ENCODE measurements at regions not wholly inside any gene's neighbourhood (a gene's known extent, or its start where the extent isn't known, plus 50 kb on each side); places are given as distances from the start of the nearest gene placed in this dataset.

GRCh38 chr10:106450966-106451365 is 713.5 kb downstream of the SORCS1 start:
- Histone ChIP-seq H3K4me3 (no peak overlapping the region), H3K27me3 (ENCODE audit: control insufficient read depth in 3 of 3, insufficient read depth in 3 of 3, low read length in 2 of 3) (no peaks in the 10 kb centered on the region), H3K27ac (ENCODE audit: low read depth in 1 of 2, low read length in 1 of 2) (no peak overlapping the region), H3K4me1 (ENCODE audit: control insufficient read depth in 5 of 5, insufficient read depth in 5 of 5, low read length in 5 of 5) (no peaks in the 10 kb centered on the region), H3K36me3 (ENCODE audit: control insufficient read depth in 4 of 4, insufficient read depth in 4 of 4, low read length in 4 of 4) (no peaks in the 10 kb centered on the region), H3K9me3 (ENCODE audit: control insufficient read depth in 4 of 4, insufficient read depth in 3 of 4, low read length in 3 of 4) (no peaks in the 10 kb centered on the region), H3K9ac (ENCODE audit: insufficient read depth in 1 of 2, low read length in 2 of 2) (no peak overlapping the region)
- DNase-seq = no peak
- no peak for ATAC-seq (ENCODE audit: insufficient read depth, low FRiP score)
- TF ChIP-seq CTCF (IDR thresholded peaks at IDR 0.05; ENCODE audit: control extremely low read depth, extremely low read depth) = no peak
- WGBS, 2 donors = 45 to 48% methylated on average over 1 of the region's 1 CpG

- Histone ChIP-seq H3K36me3 (ENCODE audit: control insufficient read depth in 4 of 4, insufficient read depth in 4 of 4, low read length in 4 of 4) (no peaks in the 10 kb centered on the region), H3K9me3 (ENCODE audit: control insufficient read depth in 4 of 4, insufficient read depth in 3 of 4, low read length in 3 of 4) (no peaks in the 10 kb centered on the region), H3K9ac (ENCODE audit: insufficient read depth in 1 of 2, low read length in 2 of 2) (no peak overlapping the region), H3K27ac (ENCODE audit: low read depth in 1 of 2, low read length in 1 of 2) (no peak overlapping the region), H3K4me1 (ENCODE audit: control insufficient read depth in 5 of 5, insufficient read depth in 5 of 5, low read length in 5 of 5) (no peaks in the 10 kb centered on the region), H3K4me3 (no peak overlapping the region), H3K27me3 (ENCODE audit: control insufficient read depth in 3 of 3, insufficient read depth in 3 of 3, low read length in 2 of 3) (no peaks in the 10 kb centered on the region)
- no peak for ATAC-seq (ENCODE audit: insufficient read depth, low FRiP score)
- DNase-seq = no peak
- TF ChIP-seq CTCF (IDR thresholded peaks at IDR 0.05; ENCODE audit: control extremely low read depth, extremely low read depth) = no peak
These were observed 717.6 kb downstream of the SORCS1 start for GRCh38 chr10:106446920-106447319.

GRCh38 chr10:106442223-106442622 is 722.3 kb downstream of the SORCS1 start:
- H3K9me3 ChIP-seq (ENCODE audit: control insufficient read depth in 4 of 4, insufficient read depth in 3 of 4, low read length in 3 of 4) = no peaks in the 10 kb centered on the region
- H3K9ac ChIP-seq (ENCODE audit: insufficient read depth in 1 of 2, low read length in 2 of 2) = no peak overlapping the region
- TF ChIP-seq CTCF (IDR thresholded peaks at IDR 0.05; ENCODE audit: control extremely low read depth, extremely low read depth) = no peak
- DNase-seq (no peak), ATAC-seq (ENCODE audit: insufficient read depth, low FRiP score) (no peak)
- no peaks in the 10 kb centered on the region for H3K27me3 ChIP-seq (ENCODE audit: control insufficient read depth in 3 of 3, insufficient read depth in 3 of 3, low read length in 2 of 3)
- no peaks in the 10 kb centered on the region for H3K36me3 ChIP-seq (ENCODE audit: control insufficient read depth in 4 of 4, insufficient read depth in 4 of 4, low read length in 4 of 4)
- H3K4me1 ChIP-seq (ENCODE audit: control insufficient read depth in 5 of 5, insufficient read depth in 5 of 5, low read length in 5 of 5) = no peaks in the 10 kb centered on the region
- no peak overlapping the region for H3K27ac ChIP-seq (ENCODE audit: low read depth in 1 of 2, low read length in 1 of 2)
- 76 to 78% methylated on average over 2 of the region's 2 CpGs for WGBS, 2 donors
- H3K4me3 ChIP-seq = no peak overlapping the region

- Histone ChIP-seq H3K27me3 (ENCODE audit: control insufficient read depth in 3 of 3, insufficient read depth in 3 of 3, low read length in 2 of 3) (no peaks in the 10 kb centered on the region), H3K4me3 (no peak overlapping the region), H3K9ac (ENCODE audit: insufficient read depth in 1 of 2, low read length in 2 of 2) (no peak overlapping the region), H3K27ac (ENCODE audit: low read depth in 1 of 2, low read length in 1 of 2) (no peak overlapping the region), H3K4me1 (ENCODE audit: control insufficient read depth in 5 of 5, insufficient read depth in 5 of 5, low read length in 5 of 5) (no peaks in the 10 kb centered on the region), H3K36me3 (ENCODE audit: control insufficient read depth in 4 of 4, insufficient read depth in 4 of 4, low read length in 4 of 4) (no peaks in the 10 kb centered on the region), H3K9me3 (ENCODE audit: control insufficient read depth in 4 of 4, insufficient read depth in 3 of 4, low read length in 3 of 4) (no peaks in the 10 kb centered on the region)
- WGBS, 2 donors = 84 to 86% methylated on average over 4 of the region's 4 CpGs
- DNase-seq (no peak), ATAC-seq (ENCODE audit: insufficient read depth, low FRiP score) (no peak)
- TF ChIP-seq CTCF (IDR thresholded peaks at IDR 0.05; ENCODE audit: control extremely low read depth, extremely low read depth) = no peak
These were observed 723.7 kb downstream of the SORCS1 start for GRCh38 chr10:106440767-106441166.

Data from lung (tissue), 11 donors.